GM23338 (cell line): ENCODE measurements at regions not wholly inside any gene's neighbourhood (a gene's known extent, or its start where the extent isn't known, plus 50 kb on each side); places are given as distances from the start of the nearest gene placed in this dataset.

ENCODE experiments used
- CREB1 ChIP-seq: fragments of 250-450 bp; sonication (Bioruptor Pico); IDR thresholded peaks from 2 replicates; pipeline ENCODE4 v1.5.0; 2020; ENCODE audit warnings: low read depth, mild to moderate bottlenecking, moderate library complexity
- EZH2 ChIP-seq: fragments of 200-600 bp; sonication (generic); IDR thresholded peaks from one replicate; pipeline ENCODE4 v1.8.0; 2017; ENCODE audit warnings: antibody characterized with exemption, mild to moderate bottlenecking, low read depth; ENCODE audit not compliant: unreplicated experiment
- EZH2phosphoT487 ChIP-seq: fragments of 200-600 bp; sonication (generic); IDR thresholded peaks from one replicate; pipeline ENCODE4 v1.8.1; 2018; ENCODE audit warnings: antibody characterized with exemption; ENCODE audit not compliant: unreplicated experiment
- POLR2AphosphoS5 ChIP-seq: IDR thresholded peaks from 2 replicates; pipeline ENCODE4 v1.6.1; 2016; ENCODE audit warnings: antibody characterized with exemption, low read depth
- STAT1 ChIP-seq: IDR thresholded peaks from one replicate; pipeline ENCODE4 v1.6.1; 2016; ENCODE audit warnings: antibody characterized with exemption; ENCODE audit not compliant: unreplicated experiment
- ZNF331 ChIP-seq: fragments of 250-450 bp; sonication (Bioruptor Pico); IDR thresholded peaks from 2 replicates; pipeline ENCODE4 v1.5.0; 2020; ENCODE audit warnings: low read depth, mild to moderate bottlenecking, moderate library complexity
- TF ChIP-seq, protein P1 (sequence below), 2 experiments: fragments of 200-600 bp in 1 of 2; sonication (generic) in 1 of 2; conservative IDR thresholded peaks; 2 replicates each; pipeline versions ENCODE4 v1.5.1 to v1.6.1; 2016 to 2017; ENCODE audit warnings: antibody characterized with exemption in 2 of 2, low read depth in 2 of 2, mild to moderate bottlenecking in 2 of 2, moderate library complexity in 1 of 2
- TF ChIP-seq, protein P2 (sequence below): IDR thresholded peaks from 2 replicates; pipeline ENCODE4 v1.6.1; 2016; ENCODE audit warnings: antibody characterized with exemption
- TF ChIP-seq, protein P3 (sequence below): IDR thresholded peaks from one replicate; pipeline ENCODE4 v1.6.1; 2018; ENCODE audit warnings: antibody characterized with exemption; ENCODE audit not compliant: unreplicated experiment

DNA sequence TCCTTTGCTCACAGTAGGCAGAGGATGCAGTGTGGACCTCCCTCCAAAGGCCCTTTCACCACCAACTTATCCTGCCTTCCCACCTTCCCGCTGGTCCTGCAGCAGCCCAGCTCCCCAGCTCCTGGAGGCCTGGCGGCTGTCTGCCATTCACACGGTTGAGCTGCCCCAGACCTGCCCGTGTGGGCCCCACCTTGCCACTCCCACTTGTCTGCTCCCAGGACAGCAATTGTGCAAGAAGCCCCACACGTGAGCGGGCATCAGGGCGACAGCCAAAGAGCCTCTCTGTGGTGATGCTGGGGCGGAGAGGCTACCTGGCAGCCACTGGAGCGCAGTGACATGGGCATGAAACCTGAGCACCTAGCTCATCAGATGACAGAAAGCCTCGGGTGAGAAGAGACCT, 248.6 kb upstream of the MAF start:
- TF ChIP-seq, protein P1, sequence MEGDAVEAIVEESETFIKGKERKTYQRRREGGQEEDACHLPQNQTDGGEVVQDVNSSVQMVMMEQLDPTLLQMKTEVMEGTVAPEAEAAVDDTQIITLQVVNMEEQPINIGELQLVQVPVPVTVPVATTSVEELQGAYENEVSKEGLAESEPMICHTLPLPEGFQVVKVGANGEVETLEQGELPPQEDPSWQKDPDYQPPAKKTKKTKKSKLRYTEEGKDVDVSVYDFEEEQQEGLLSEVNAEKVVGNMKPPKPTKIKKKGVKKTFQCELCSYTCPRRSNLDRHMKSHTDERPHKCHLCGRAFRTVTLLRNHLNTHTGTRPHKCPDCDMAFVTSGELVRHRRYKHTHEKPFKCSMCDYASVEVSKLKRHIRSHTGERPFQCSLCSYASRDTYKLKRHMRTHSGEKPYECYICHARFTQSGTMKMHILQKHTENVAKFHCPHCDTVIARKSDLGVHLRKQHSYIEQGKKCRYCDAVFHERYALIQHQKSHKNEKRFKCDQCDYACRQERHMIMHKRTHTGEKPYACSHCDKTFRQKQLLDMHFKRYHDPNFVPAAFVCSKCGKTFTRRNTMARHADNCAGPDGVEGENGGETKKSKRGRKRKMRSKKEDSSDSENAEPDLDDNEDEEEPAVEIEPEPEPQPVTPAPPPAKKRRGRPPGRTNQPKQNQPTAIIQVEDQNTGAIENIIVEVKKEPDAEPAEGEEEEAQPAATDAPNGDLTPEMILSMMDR (conservative IDR thresholded peaks at IDR 0.05; ENCODE audit: low read depth in 2 of 2): no peak
- no peak for TF ChIP-seq EZH2phosphoT487
- TF ChIP-seq EZH2: no peak
- TF ChIP-seq STAT1: no peak
- no peak for TF ChIP-seq CREB1 (CRISPR knock-in tag)
- no peak for TF ChIP-seq POLR2AphosphoS5
- TF ChIP-seq, protein P2, sequence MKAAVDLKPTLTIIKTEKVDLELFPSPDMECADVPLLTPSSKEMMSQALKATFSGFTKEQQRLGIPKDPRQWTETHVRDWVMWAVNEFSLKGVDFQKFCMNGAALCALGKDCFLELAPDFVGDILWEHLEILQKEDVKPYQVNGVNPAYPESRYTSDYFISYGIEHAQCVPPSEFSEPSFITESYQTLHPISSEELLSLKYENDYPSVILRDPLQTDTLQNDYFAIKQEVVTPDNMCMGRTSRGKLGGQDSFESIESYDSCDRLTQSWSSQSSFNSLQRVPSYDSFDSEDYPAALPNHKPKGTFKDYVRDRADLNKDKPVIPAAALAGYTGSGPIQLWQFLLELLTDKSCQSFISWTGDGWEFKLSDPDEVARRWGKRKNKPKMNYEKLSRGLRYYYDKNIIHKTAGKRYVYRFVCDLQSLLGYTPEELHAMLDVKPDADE: no peak
- no peak for TF ChIP-seq ZNF331
- TF ChIP-seq, protein P3, sequence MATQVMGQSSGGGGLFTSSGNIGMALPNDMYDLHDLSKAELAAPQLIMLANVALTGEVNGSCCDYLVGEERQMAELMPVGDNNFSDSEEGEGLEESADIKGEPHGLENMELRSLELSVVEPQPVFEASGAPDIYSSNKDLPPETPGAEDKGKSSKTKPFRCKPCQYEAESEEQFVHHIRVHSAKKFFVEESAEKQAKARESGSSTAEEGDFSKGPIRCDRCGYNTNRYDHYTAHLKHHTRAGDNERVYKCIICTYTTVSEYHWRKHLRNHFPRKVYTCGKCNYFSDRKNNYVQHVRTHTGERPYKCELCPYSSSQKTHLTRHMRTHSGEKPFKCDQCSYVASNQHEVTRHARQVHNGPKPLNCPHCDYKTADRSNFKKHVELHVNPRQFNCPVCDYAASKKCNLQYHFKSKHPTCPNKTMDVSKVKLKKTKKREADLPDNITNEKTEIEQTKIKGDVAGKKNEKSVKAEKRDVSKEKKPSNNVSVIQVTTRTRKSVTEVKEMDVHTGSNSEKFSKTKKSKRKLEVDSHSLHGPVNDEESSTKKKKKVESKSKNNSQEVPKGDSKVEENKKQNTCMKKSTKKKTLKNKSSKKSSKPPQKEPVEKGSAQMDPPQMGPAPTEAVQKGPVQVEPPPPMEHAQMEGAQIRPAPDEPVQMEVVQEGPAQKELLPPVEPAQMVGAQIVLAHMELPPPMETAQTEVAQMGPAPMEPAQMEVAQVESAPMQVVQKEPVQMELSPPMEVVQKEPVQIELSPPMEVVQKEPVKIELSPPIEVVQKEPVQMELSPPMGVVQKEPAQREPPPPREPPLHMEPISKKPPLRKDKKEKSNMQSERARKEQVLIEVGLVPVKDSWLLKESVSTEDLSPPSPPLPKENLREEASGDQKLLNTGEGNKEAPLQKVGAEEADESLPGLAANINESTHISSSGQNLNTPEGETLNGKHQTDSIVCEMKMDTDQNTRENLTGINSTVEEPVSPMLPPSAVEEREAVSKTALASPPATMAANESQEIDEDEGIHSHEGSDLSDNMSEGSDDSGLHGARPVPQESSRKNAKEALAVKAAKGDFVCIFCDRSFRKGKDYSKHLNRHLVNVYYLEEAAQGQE: no peak
